Activated CD4-positive, alpha-beta T cell treated with anti-CD3 and anti-CD28 coated beads for 1 hour (primary cell): ENCODE measurements at regions not wholly inside any gene's neighbourhood (a gene's known extent, or its start where the extent isn't known, plus 50 kb on each side); places are given as distances from the start of the nearest gene placed in this dataset.
"Not testable (repeated sequence)": the region's sequence is repeated elsewhere in the genome, so short reads cannot be mapped to it uniquely, and the experiment has no call there.

ENCODE experiments used
- DNase-seq: peaks from one replicate; pipeline ENCODE4 v3.0.0-alpha.2; 2020

DNA sequence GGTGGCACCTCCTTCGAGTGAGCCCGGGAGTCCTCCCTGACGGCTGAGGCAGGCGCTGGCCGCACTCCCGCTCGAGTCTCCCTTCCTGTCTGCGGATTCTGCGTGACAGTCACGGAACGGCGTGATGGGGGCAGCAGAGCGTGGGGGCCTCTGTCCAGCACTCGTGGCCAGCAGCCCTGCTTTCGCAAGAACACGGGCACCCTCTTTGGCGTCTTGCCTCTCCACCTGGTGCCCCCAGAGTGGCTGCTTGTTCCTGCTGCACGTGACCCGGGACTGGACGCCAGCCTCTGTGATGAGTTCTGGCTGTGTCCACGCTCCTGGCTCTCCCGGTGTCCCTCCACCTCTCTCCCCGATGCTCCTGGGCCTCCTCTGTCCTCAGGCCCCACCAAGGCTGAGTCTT is 136.9 kb downstream of the TMEM121 start:
- DNase-seq = not testable (repeated sequence)

DNA sequence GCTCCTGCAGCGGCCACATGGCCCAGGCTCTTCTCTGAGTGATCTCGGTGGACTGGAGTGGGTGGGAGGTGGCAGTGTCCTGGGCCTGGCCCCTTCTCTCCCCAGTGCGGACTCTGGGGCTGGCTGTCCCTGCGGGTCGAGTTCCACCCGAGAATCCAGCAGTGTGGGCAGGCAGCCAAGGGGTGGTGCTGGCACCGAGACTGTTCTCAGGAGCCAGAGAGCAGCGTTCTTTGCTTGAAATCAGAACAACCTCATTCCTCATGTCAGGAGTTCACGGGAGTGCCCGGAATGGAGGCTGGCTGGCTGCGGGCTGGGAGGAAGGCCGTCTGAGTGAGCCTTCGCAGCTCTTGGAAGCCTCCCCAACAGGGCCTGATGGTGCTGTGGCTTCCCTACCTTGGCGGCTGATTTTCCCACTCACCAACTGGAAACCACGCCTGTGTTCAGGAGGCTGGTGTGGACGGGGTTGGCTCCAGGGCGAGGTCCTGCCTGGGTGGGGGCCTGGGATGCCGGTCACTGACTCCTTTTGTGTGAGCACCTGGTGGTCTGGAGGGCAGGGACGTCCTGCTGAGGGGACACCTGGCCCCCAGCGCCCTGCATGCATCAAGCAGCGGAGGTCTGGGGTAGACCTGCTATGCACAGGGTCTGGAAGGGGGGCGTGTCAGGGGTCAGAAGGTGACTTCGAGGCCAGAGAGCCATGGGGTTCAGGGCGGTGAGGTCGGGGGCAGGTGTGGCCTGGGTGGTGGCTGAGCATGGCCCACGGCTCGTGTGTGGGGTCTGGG is 137.6 kb downstream of the TMEM121 start:
- DNase-seq = not testable (repeated sequence)

DNA sequence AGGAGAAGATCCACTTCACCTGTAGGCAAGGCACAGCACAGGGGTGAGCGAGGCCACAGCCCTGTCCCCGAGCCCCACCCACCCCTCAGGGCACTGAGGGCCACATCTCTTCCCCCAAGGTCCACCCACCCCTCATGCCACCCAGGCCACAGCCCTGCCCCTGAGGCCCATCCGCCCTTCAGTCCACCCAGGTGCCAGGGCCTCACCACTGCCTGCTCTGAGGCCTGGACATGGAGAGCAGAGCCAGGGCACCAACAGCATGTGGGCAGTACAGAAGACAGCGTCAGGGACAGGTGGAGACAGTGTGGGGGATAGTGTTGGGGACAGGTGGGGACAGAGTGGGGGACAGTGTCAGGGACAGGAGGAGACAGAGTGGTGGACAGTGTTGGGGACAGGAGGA is 138.3 kb downstream of the TMEM121 start:
- DNase-seq = no peak

DNA sequence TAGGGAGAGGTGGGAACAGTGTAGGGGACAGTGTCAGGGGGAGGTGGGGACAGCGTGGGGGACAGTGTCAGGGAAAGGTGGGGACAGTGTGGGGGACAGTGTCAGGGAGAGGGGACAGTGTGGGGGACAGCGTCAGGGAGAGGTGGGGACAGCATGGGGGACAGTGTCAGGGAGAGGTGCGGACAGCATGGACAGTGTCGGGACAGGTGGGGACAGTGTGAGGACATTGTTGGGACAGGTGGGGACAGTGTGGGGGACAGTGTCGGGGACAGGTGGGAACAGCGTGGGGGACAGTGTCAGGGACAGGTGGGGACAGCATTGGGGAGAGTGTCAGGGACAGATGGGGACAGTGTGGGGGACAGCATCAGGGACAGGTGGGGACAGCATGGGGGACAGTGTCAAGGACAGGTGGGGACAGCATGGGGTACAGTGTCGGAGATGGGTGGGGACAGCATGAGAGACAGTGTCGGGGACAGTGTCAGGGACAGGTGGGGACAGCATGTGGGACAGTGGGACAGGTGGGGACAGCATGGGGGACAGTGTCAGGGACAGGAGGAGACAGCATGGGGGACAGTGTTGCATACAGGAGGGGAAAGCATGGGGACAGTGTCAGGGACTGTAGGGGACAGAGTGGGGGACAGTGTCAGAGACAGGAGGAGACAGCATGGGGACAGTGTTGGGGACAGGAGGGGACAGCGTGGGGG is 139.0 kb downstream of the TMEM121 start:
- no peak for DNase-seq

DNA sequence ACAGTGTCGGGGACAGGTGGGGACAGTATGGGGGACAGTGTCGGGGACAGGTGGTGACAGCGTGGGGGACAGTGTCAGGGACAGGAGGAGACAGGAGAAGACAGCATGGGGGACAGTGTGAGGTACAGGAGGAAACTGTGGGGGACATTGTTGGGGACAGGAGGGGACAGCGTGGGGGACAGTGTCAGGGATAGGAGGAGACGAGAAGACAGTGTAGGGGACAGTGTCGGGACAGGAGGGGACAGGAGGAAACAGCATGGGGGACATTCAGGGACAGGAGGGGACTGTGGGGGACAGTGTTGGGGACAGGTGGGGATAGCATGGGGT is 139.5 kb downstream of the TMEM121 start:
- DNase-seq = no peak

DNA sequence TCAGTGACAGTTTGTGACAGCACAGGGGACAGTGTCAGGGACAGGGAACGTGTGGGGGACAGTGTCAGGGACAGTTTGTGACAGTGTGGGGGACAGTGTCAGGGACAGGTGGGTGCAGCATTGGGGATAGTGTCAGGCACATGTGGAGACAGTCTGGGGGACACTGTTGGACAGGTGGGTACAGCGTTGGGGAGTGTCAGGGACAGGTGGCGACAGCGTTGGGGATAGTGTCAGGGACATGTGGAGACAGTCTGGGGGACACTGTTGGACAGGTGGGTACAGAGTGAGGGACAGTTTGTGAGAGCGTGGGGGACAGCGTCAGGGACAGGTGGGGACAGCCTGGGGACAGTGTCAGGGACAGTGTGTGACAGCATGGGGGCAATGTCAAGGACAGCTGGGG is 140.0 kb downstream of the TMEM121 start:
- DNase-seq = no peak

DNA sequence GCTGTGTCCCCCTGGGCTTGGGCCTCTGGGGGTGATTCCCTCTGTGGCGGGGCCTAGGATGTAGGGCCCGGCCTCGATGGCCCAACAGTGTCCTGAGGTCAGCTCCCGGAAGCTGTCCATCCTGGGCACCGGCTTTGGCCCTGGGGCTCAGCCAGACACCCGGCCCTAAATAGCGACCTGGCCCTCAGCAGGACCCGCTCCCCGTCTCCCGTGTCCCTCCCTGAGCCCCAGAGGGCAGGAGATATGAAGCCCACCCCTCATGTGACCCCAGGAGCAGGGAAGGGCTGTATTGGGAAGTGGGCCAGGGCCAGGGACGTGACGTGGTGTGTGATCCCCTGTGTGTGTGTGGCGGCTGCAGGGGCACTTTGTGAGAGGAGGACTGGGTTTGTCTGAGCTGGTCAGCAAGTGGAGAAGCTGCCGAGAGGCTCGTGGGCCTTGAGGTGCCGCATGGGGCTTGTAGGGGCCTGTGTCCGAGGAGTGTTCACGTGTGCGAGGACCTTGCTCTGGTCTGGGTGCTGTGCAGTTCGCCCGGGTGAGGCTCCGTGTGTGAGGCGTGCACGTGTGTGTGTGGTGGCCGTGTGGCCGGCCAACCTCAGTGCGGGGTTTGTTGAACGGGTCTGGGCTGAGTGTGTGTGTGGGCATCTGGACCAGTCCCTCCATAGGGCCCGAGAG is 140.7 kb downstream of the TMEM121 start:
- not testable (repeated sequence) for DNase-seq

DNA sequence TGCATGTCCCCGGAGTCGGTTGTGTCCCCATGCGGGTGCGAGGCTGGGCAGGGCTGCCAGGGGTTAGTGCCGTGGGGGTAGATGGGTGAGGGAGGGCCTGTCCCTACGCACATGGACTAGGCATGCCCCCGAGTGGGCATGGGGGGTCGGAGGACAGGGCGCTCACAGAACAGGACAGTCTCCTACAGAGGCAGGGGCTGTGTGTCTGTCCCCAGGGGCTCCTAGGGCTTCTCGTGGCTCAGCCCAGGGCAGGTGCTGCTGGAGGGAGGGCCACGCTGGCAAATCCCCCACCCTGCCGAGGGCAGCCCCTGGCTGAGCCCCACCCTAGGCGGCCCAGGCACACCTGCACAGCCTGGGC is 141.3 kb downstream of the TMEM121 start:
- DNase-seq = not testable (repeated sequence)

DNA sequence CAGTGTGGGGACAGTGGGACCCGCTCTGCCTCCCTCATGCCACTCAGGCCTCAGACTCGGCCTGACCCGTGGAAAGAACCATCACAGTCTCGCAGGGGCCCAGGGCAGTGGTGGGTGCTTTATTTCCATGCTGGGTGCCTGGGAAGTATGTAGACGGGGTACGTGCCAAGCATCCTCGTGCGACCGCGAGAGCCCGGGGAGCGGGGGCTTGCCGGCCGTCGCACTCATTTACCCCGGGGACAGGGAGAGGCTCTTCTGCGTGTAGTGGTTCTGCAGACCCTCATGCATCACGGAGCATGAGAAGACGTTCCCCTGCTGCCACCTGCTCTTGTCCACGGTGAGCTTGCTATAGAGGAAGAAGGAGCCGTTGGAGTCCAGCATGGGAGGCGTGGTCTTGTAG is 141.6 kb downstream of the TMEM121 start:
- DNase-seq = not testable (repeated sequence)

DNA sequence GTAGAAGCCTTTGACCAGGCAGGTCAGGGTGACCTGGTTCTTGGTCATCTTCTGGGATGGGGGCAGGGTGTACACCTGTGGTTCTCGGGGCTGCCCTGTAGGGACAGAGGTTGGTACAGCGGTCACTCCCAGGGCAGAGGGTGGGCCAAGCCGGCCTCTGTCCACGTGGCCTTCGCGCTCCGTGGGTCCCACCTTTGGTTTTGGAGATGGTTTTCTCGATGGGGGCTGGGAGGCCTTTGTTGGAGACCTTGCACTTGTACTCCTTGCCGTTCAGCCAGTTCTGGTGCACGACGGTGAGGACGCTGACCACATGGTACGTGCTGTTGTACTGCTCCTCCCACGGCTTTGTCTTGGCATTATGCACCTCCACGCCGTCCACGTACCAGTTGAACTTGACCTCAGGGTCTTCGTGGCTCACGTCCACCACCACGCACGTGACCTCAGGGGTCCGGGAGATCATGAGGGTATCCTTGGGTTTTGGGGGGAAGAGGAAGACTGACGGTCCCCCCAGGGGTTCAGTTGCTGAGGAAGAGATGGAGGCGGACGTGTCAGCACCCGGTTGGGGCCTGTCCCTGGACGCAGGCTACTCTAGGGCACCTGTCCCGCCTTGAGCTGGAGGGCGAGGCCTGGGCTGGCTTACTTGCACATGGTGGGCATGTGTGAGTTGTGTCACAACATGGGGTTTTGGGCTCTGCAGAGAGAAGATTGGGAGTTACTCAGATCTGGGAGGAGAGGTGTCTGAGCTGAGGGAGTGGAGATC is 142.3 kb downstream of the TMEM121 start:
- DNase-seq = not testable (repeated sequence)

DNA sequence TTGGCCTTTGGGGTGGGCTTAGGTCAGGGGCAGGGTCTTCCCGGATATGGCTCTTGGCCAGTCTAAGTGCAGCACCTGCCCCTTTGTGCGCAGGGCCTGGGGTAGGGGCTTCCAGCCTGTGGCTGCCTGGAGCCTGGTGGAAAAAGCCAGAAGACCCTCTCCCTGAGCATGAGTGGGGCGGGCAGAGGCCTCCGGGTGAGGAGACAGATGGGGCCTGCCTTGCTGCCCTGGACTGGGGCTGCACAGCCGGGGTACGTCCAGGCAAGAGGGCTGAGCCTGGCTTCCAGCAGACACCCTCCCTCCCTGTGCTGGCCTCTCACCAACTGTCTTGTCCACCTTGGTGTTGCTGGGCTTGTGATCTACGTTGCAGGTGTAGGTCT is 142.8 kb downstream of the TMEM121 start:
- DNase-seq = not testable (repeated sequence)

DNA sequence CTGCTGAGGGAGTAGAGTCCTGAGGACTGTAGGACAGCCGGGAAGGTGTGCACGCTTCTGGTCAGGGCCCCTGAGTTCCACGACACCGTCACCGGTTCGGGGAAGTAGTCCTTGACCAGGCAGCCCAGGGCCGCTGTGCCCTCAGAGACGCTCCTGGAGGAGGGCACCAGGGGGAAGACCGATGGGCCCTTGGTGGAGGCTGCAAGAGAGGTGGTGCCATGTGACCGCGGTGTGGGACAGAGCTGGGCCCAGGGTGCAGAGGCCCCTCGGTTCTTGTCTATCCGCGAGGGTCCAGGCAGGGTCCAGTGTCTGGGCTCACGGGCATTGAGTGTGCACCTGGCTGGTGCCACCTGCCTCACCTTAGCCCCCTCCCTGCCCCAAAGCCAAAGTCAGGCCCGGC is 143.3 kb downstream of the TMEM121 start:
- DNase-seq = not testable (repeated sequence)

DNA sequence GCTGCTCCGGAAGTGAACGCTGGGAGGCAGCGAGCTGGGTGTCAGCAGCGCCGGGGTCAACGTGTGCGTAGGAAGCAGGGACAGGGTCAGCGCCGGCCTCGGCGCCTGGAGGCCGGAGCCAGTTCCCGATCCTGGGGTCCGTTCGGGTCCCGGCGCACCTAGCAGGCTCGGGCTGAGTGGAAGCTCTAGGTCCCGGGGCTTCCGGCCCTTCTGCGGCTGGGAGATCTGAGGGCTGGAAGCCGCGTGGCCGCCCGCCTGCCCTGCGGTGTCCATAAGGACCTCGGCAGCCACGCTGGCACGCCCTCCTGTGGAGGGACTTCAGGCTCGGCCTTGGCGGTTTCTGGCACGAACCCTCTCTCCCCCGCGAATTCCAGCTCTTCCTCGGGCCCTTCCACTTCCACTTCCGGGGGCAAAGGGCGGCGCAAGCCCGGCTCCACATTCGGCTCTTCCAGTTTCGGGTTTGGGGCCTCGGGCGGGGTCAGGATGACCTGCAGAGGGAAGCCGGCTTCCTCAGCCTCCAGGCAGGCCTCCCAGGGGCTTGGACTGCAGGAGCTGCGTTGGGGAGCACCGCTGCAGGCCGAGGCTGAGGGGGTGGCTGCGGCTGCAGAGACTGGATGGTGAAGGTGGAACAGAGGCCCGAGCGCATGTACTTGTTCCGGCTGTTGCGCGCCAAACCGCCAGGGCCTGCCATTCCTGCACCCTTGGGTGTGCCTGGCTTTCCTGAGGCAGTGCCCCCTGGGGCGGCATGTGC is 146.2 kb downstream of the TMEM121 start:
- DNase-seq = not testable (repeated sequence)

DNA sequence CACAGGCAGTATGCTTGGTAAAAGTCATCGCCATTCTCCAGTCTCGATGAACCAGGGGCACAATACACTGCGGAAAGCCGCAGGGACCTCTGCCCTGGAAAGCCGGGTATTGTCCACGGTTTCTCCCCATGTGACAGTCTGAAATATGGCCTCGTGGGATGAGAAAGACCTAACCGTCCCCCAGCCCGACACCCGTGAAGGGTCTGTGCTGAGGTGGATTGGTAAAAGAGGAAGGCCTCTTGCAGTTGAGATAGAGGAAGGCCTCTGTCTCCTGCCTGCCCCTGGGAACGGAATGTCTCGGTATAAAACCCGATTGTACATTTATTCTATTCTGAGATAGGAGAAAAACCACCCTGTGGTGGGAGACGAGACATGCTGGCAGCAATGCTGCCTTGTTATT is 149.1 kb downstream of the TMEM121 start:
- not testable (repeated sequence) for DNase-seq

DNA sequence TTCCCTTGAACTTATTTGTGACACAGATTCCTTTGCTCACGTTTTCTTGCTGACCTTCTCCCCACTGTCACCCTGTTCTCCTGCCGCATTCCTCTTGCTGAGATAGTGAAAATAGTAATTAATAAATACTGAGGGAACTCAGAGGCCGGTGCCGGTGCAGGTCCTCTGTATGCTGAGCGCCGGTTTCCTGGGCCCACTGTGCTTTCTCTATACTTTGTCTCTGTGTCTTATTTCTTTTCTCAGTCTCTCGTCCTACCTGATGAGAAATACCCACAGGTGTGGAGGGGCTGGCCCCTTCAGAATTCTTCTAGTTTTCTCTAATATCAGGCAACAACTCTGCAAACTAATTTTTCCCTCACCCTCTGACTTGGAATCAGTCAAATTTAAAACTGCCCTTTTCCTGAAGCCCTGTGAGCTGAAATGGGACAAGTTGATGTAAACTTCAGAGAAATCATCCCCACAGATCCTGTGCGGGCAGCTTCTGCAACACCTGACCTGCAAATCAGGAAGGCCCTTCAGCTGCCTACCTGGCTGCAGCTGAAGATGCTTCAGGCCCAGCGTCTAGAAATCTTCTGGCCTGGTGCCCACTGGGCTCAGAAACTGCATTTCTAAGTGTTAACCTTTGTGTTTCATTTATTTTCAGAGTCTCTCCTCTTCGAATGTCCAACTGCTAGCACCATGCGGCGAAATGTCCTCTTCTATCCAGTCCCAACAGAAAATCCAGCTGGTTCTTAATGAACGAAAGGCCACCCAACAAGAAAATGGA is 149.7 kb downstream of the TMEM121 start:
- DNase-seq = not testable (repeated sequence)

DNA sequence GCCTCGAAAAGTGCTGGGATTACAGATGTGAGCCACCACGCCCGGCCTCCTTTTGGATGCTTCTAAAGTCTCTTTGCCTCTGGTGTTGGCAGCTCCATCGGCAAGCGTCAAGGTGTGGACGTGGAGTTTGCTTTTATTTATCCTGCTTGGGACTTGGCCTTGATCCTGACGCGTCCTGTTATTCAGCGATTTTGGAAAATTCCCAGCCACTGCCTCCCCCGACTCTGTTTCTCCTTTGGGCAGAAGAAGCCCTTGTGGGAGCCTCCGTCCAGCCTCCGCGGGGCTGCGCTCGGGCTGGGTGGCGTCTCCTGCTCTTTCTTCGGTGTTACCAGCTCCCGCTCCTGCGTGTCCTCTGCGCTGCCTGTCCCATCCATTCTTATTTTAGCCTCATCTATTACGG is 151.7 kb downstream of the TMEM121 start:
- not testable (repeated sequence) for DNase-seq

DNA sequence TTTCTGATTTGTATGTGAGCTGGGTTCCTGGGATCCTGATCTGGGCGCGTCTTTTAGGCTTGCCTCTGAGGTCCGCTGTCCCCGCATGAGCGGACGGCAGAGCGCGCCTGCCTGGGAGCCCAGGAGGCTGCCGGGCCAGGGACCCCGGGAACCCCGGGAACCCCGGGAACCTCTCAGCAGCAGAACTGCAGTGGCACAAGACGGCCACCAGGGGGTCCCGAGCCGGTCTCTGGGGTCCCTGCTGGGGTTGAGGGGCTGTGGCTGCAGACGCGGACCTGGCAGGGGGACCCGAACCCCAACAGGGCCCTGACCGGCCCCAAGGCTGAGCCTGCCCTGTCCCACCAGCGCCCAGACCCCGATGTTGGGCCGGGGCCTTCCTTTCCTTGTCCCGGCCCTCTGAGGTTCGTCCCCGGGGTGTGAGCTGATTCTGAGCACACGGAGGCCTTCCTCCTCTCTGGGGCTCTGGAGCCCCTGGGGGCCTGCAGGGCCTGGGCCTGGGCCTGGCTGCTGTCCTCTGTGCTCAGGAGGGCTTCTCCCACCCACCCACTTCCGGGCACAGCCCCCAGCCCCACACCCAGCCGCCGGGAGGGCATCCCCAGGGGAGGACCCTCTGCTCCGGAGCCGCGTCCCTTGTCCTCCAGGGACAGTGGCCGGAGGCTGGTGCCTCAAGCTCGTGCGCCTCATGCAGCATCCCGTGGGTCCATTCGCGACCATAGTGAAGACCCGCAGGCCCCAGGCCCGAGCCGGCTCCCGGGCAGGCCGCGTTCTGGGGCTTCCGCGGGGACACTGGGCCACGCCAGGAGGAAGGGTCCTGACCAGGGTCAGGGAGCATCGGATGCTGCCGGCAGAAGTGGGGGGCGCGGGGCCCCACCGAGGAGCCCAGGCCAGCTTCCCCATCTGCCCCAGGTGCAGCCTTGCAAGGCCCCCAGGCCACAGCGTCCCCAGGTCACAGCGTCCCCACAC is 152.9 kb downstream of the TMEM121 start:
- not testable (repeated sequence) for DNase-seq

DNA sequence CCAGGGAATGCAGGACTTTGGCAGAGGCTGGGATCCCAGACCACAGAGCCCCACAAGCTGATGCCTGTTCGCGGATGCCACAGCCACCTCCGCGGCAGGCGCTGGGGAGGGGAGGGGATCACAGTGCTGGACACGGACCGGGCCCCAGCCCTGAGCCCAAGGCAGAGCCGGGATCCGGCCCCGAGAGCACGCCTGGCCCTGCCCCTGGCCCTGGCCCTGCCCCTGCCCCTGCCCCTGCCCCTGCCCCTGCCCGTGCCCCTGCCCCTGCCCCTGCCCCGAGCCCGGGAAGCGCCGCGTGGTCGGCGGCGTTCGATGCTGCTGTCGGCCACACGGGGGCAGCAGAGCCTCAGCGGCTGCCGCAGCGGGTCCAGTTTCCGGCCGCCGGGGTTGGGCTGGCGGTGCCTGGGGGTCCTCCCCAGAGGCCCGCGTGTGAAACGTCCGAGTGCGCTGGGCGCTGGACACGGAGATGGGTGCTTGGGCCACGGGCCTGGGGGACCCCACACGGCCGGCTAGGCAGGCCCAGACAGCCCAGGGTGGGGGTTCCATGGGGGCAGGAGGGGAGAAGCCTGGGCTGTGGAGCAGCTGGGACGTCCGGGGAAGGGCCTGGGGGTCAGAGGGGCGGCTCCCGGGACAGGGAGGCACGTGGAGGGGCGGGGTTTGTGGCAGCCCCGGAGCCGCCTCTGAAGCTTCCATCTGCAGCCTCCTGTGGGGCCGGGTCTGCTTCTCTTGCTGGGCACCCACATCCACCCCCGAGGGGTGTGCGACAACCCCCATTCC is 153.8 kb downstream of the TMEM121 start:
- DNase-seq = not testable (repeated sequence)

DNA sequence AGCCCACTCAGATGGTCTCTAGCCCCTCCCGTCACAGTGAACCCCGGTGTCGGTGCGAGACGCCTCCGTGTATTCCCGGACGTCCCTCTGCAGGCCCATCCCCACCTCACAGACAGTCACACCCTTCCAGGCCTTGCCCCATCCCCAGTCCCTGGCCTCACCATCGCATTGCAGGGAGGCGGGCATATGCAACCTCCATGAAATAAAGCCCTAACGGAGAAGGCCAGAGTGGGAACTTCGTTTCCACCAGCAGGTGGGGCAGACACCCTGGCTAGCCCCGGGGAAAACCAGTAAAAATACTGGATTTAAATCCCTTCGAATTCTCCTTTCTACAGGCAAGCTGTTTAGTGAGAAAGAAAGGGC is 154.3 kb downstream of the TMEM121 start:
- not testable (repeated sequence) for DNase-seq
